ENCODE measurements at regions not wholly inside any gene's neighbourhood (a gene's known extent, or its start where the extent isn't known, plus 50 kb on each side); places are given as distances from the start of the nearest gene placed in this dataset.
A peak's percentile ranks its signal among the peaks of the same experiment; 100 is the strongest.

GRCh38 chr2:43068631-43069517 lies 157.5 kb downstream of the ZFP36L2 start:
- ATAC-seq, result peak; percentile 28
- in situ Hi-C loops (cut with HindIII; ENCODE audit: low pct_unique_long_range_greater_than_20kb, low sequenced_read_pairs), result no loop called here
- Histone ChIP-seq H3K27ac (ENCODE audit: low read length) (no peak overlapping the region), H3K4me1 (ENCODE audit: control insufficient read depth, insufficient read depth, low read length) (peaks cover 23% of the 10 kb centered on the region), H3K36me3 (ENCODE audit: control insufficient read depth, insufficient read depth, low read length) (no peaks in the 10 kb centered on the region), H3K9me3 (ENCODE audit: control insufficient read depth, insufficient read depth, low read depth, low read length) (no peaks in the 10 kb centered on the region), H3K27me3 (ENCODE audit: control insufficient read depth, insufficient read depth, low read length) (no peaks in the 10 kb centered on the region), H3K4me3 (ENCODE audit: low read depth in 2 of 2, low read length in 2 of 2) (no peak overlapping the region)
- TF ChIP-seq SIN3A (IDR thresholded peaks at IDR 0.05; ENCODE audit: borderline replicate concordance, insufficient read depth, low read depth, low read length) (no peak), REST (IDR thresholded peaks at IDR 0.05; ENCODE audit: insufficient read depth in 1 of 2, low read depth in 2 of 2, low read length in 1 of 2) (no peak), TCF7L2 (IDR thresholded peaks at IDR 0.05; ENCODE audit: low read depth, low read length) (no peak), POLR2AphosphoS5 (IDR thresholded peaks at IDR 0.05; ENCODE audit: low read depth, low read length) (no peak), CTCF (IDR thresholded peaks at IDR 0.05) (no peak)
- no TSS peak for BruUV-seq (replicated peaks)
- DNase-seq (ENCODE audit: low read depth, low spot score), result no peak
- intact Hi-C loops (cut with micrococcal nuclease; ENCODE audit: unreplicated experiment), result no loop called here
- ChIA-PET CTCF (no interaction called here), POLR2A (no interaction called here)

- in situ Hi-C loops (cut with HindIII; ENCODE audit: low pct_unique_long_range_greater_than_20kb, low sequenced_read_pairs) (no loop called here), intact Hi-C loops (cut with micrococcal nuclease; ENCODE audit: unreplicated experiment) (no loop called here)
- Histone ChIP-seq H3K27me3 (ENCODE audit: control insufficient read depth, insufficient read depth, low read length) (no peaks in the 10 kb centered on the region), H3K36me3 (ENCODE audit: control insufficient read depth, insufficient read depth, low read length) (no peaks in the 10 kb centered on the region), H3K9me3 (ENCODE audit: control insufficient read depth, insufficient read depth, low read depth, low read length) (no peaks in the 10 kb centered on the region), H3K27ac (ENCODE audit: low read length) (no peak overlapping the region), H3K4me1 (ENCODE audit: control insufficient read depth, insufficient read depth, low read length) (peaks cover 15% of the 10 kb centered on the region), H3K4me3 (ENCODE audit: low read depth in 2 of 2, low read length in 2 of 2) (no peak overlapping the region)
- no peak for ATAC-seq
- CTCF ChIA-PET, result interaction anchor here (0.6 kb wide), 1 partner anchor 223 kb away, joined by 6 read pairs; no protein-coding TSS in a partner anchor
- TF ChIP-seq POLR2AphosphoS5 (IDR thresholded peaks at IDR 0.05; ENCODE audit: low read depth, low read length), result no peak
- no peak for TF ChIP-seq CTCF (IDR thresholded peaks at IDR 0.05)
- no peak for TF ChIP-seq SIN3A (IDR thresholded peaks at IDR 0.05; ENCODE audit: borderline replicate concordance, insufficient read depth, low read depth, low read length)
- TF ChIP-seq REST (IDR thresholded peaks at IDR 0.05; ENCODE audit: insufficient read depth in 1 of 2, low read depth in 2 of 2, low read length in 1 of 2), result no peak
- TF ChIP-seq TCF7L2 (IDR thresholded peaks at IDR 0.05; ENCODE audit: low read depth, low read length), result no peak
- BruUV-seq (replicated peaks), result no TSS peak
- POLR2A ChIA-PET, result interaction anchor here (0.6 kb wide), 1 partner anchor 159 kb away, joined by 8 read pairs; no protein-coding TSS in a partner anchor
- no peak for DNase-seq (ENCODE audit: low read depth, low spot score)
These were observed 158.3 kb downstream of the ZFP36L2 start for GRCh38 chr2:43068041-43068533.

Measured in Panc1 (cell line).